DMS53 treated with DMSO at 0.1 percent for 48 hours (cell line): ENCODE measurements at regions not wholly inside any gene's neighbourhood (a gene's known extent, or its start where the extent isn't known, plus 50 kb on each side); places are given as distances from the start of the nearest gene placed in this dataset.
"Not testable (repeated sequence)": the region's sequence is repeated elsewhere in the genome, so short reads cannot be mapped to it uniquely, and the experiment has no call there.

ENCODE experiments used
- DNase-seq: peaks from one replicate; lab custom pipeline; 2025; ENCODE audit not compliant: unreplicated experiment; lab: John Stamatoyannopoulos, UW

DNA sequence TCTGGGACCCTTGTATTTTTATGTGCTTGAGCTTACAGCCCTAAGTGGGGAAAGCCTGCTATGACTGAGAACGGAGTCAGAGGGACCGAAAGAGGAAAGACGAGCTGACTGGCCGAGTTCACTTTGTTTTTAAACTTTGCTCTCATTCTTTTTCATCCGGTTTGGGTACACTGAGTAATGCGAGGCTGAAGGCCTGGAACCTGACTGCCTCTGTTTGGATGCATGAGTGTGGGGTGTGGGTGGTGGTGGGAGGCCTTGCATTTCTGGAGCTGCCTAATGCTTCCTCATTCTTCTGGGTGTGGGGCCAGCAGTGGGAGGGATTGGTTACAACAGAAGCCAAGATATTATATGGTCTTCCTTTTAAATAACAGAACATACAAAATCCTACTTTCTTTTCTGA lies 155.5 kb downstream of the BUB3 start:
- DNase-seq, result no peak

DNA sequence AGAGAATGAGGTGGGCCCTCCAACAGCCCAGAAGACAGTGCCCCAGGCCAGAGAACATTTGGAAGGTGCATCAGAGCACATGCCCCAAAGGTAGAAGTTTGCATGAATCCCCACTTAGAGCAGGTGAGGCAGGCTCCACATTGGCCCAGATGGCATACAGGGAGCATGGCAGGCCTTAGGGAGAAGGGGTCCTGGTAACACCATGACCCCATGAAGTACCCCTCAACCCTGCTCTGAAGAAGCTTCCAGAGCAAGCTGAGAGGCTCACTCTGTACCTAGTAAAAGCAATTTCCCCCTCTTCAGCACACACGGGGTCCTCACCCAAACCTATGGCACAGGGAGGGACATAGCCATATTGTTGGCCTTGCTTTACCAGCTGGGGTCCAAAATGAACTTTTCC lies 162.6 kb downstream of the BUB3 start:
- DNase-seq, result no peak

DNA sequence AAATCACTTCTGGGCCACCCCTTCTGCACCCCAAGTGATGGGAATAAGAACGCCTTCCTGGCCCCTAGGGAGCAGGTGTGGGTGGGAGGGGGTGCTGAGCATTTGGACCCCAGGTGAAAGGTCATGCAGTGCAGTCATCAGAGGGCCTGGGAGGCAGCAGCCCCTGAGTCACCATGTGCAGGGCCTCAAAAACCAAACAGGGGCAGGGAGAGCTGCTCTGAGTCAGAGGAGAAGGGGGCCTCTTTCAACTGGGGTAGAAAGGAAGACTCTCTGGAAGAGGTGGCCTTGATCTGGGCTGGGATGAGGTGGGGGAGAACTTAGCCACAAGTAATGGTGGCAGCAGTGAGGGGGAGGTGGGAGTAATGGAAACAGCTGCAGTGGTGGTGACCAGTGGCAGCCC lies 164.3 kb downstream of the BUB3 start:
- DNase-seq, result no peak

DNA sequence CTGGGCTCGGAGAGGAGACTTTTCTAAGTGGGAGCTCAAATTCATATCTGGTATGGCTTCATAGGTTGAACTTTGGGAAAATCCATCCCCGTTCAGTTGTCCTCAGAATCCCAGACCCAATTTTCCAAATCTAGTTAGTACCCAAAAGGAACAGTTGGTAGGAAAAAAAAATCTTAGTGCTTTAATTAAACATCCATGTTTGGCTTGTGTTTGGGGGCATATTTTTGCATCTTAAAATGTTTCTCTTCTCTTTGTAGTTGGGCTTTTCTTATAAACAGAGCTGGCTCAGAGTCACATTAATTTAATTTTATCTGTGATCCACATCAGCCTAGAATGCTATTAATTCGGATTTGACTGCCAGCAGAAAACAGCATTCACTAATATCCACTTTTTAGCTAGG lies 165.9 kb downstream of the BUB3 start:
- no peak for DNase-seq

DNA sequence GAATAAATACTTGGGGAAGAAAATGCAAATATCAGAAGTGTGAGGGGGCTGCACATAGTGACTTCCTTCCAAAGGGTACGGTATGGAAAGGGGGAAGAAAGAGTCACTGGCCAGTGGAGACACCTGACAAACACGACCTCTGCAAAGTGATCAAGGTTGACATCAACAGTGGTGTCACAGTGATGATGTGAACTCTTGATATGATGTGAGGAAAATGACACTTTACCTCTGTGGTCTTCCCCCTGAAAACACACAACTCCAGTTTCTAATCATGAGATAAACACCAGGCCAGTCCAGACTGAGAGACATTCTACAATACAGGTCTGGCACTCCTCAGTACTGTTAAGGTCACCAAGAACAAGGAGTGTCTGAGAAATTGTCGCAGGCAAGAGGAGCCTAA lies 169.7 kb downstream of the BUB3 start:
- DNase-seq, result no peak

DNA sequence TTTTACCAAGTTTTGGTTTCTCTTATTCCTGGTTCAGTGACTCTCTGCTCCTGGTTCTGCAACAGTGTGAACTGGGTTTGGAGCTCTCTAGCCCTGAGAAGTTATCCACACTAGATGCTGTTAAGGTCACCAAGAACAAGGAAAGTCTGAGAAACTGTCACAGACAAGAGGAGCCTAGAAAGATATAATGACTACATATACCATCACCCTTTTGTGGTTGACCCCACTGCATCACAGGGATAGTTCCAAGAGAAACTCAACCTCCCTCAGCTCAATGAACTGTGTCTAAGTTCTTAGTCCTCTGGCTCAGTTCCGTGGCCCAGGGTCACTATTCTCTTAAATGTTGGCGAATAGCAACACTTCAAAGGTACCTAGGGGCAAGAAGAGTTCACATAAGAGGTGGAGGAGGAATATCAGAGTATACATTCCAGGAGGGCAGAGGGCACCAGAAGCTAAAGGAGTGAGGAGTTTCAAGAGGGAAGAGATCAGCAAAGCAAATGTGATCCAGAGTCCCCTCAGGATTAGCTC lies 171.5 kb downstream of the BUB3 start:
- no peak for DNase-seq

DNA sequence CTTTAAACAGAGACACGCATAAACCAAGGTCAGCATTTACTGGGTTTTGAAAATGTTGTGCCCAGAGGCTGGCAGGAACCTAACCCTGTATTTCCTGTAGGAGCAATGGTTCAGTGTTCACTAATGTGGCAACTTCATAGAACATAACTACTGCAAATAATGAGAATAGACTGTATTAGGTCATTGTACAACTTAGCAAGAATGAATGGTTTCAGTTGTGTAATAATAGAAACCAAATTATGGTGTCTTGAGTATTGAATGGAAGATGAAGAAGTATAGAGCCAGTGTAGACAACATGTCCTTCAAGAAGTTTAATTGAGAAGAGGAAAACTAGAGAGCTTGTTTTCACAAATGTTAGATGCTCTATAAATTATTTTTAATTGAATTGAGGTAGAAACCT lies 172.5 kb downstream of the BUB3 start:
- no peak for DNase-seq

DNA sequence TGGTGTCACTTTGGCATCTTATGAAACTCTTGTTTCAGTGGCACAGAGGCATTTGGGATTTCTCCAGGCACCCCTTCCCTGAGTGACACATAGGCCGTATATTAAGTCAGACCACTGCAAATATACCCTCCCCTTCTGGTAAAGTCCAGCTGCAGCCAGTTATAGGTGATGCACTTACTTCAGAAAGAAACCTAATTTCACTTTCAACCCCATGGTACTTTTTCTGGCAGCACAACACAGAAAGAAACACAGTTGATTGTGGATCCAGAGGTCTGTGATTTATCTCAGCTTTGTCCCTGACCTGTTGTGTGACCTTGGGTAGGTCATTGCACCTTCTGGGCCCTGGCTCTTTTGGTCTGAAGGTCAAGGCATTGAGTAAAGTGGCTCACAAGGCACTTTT lies 173.2 kb downstream of the BUB3 start:
- DNase-seq, result no peak

DNA sequence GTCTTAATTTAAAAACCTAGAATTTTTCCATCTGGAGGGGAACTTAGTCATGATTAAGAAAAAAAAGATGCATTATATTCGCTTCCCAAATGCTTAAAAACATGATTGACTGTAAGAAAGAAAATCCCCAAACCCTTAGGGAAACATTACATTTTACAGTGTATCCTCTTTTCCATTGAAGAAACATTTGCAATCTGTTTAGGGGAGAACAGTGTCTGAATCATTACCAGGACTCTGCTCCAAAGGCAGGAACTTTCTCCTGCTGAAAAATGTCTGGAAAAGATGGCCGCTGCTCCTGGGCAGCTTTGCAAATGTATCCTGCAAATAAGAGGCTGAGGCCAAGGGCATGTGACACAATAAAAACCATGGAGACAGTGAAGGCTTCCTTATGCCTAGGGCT lies 173.7 kb downstream of the BUB3 start:
- no peak for DNase-seq

DNA sequence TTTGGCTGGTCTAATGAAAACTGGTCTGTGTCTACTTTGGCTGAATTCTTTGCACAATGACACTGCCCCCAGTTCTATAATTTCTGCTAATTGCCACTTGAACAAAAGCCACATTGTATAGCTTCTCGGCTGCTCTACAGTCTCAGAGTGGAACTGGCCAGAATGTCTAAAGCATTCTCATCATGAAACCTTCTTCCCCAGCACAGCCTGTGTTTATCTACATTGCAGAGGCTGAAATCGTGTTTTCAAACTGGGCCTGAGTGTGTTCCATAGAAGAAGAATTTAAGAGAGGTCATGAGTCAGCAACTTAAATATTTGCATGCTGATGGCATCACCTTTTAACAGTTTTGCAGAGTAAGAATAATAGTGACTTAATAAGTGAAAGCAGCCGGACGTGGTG lies 177.2 kb downstream of the BUB3 start:
- no peak for DNase-seq

DNA sequence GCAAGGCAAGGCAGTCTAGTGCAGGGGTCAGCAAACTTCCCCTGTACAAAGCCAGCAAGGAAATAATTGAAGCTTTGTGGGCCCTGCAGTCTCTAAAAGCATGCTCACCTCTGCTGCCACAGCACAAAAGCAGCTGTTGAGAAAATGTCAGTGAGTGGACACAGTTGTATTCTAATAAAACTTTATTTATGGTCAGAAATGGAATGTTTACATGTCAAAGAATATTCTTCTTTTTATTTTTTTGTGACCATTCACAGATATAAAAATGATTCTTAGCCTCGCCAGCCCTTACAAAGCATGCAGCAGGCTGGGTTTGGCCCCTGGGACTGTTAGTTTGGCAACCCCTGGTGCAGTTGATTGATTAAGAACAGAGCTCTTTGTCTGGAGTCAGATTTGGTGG lies 192.4 kb downstream of the BUB3 start:
- no peak for DNase-seq

DNA sequence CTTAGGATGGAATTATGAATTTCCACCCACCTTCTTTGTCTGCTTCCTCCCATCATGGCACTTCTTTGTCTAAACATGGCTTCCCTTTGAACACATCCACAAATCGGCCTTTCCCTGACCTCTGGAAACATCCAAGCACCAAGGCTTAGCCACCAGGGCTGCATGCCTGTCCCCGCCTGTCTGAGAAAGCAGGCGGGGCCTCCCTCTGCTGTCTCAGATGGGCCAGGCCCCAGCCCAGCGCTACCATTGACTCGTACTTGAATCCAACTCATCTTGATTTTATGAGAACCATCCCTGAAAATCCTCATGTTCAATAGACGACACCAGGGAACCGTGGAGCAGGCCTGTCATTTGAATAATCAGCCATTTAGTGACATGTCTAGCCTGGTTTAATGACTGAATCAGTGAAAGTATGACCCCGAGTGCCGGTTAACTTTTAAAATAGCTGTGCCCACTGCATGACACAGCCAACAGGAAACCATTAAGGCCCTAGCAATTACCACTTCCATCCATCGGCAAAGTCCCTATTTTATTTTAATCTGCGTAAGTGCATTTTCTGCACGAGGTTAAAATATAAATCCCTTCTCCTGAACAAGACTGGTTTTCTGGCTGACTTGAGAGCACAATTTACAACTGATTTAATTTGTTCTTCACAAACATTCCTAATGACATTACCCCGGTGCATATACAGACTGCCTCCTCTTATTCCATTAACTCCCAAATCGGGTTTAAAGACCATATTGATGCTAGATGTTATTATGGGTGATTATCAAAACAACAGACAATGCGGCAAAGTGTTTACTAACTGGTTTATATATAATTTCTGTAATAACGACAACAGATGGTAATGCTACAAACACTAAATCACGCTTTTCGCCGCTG lies 194.7 kb downstream of the BUB3 start:
- DNase-seq, result no peak

DNA sequence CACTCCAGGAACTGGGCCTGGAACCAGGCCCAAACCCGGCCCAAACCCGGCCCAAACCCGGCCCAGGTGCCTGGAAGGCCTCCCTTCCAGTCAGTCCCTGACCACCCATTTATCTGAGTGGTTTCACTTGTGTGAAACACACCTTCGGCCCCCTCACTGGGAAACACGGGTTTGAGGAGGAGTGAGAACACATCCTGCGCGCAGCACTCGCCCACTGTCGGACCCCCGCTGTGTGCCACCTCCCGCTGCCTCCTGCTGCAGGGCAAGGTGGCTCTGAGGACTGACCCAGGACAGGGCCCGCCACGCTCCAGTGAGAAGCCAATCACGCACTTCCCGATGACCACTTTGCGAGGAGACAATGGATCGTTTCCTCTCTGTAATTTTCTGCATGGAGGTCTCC lies 197.5 kb downstream of the BUB3 start:
- no peak for DNase-seq

DNA sequence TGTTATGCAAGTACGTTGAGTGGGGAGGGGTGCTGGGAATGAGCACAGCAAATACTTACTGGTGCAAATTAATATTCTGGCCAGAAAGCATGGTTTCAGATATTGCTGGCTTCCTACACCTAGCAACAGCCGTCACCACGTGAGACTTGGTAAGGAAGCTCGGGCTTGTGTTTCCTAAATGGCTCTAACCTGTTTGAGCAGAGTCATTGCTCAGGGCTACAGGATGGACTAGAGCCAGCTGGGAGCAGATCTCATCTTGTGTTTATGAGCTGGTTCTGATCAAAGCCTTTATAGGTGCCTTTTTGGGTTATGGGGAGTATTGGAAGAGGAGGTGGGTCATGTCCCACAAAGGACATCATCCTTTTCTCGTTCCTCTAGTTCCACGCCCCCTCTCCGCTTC lies 200.3 kb downstream of the BUB3 start:
- DNase-seq, result no peak

DNA sequence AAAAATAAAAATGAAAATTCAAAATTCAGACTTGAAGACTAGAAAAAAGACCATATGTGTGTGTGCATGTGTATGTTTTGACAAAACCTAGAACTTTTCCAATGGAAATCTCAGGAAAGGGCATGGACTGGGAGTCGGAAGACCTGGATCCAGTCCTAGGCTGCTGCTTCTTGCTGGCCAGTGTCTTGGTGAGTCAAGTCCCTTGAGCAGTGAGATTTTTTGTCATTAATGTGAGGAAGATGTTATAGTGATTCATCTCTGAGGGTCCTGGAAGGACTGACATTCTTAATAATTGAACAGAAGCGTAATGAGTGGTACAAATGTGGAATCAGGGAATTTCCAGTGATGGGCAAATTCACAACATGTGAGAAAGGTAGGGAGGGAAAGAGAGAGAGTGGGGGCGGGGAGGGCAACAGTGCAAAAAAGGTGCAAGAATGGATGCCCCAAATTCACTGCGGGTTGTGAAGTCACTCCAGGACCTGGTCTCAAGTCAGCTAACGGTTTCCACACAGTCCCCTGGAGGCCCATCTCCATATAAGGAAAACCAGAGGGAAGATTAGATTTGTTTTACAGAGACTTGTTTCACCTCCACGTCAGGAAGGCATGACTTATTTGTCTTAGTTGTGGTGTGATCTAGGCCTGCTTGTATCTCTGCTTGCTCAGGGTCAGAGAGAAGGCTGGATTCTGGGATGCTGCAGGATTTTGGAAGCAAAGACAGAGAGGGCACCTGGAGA lies 201.7 kb downstream of the BUB3 start:
- DNase-seq, result no peak

DNA sequence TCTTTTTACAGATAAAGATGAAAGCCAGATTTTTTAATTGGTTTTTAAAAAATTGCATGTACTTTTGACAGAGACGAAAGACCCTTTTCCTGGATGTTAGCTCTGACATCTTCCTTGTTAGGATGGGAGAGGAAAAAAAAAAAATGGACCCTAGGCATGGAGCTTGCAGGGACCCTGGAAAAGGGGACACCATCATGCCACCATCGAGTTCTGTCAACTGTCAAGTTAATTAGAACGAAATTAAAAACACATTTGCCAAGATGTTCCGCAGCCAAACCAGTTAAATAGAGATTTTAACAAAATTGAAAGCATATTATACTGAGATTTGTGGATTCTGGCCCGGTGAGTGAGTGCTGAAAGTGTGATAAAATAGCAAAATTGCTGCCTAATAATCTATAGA lies 202.6 kb downstream of the BUB3 start:
- DNase-seq, result no peak

DNA sequence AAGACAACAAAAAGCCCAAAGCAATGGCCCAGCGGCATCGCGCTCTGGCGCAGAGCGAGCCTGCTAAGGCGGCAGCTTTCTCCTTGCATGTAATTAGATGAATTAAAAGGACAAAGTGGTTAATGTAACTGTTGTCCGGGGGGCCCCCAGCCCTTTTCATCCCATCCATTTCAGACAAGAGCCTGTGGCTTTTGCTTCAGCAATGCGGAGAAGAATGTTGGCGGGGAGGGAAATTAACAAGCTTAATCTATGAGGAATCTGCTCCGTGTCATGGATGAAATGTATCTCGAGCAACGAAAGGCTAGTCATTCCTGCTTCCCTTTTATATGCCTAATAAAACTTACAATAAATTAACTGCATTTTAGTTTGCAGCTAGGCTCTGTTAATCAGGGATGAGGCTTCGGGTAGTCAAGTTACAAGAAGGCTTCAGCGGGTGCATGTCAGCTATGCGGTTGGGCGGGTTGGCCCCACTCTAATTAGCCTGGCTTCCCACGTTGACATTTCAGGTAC lies 203.3 kb downstream of the BUB3 start:
- no peak for DNase-seq

DNA sequence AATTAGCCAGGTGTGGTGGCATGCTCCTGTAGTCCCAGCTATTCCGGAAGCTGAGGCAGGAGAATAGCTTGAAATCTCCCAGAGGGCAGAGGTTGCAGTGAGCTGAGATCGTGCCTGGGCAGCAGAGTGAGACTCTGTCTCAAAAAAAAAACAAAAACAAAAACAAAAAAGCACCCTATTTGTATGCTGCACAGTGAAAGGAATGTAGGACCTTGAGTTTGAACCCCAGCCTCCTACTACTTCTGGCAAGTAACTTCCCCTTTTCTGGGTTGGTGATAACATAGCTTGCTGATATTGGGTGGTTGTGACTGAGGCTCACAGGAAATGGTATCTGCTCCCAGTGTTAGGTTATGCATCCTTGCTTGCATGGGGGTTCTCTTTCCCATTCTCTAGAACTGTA lies 205.3 kb downstream of the BUB3 start:
- no peak for DNase-seq

DNA sequence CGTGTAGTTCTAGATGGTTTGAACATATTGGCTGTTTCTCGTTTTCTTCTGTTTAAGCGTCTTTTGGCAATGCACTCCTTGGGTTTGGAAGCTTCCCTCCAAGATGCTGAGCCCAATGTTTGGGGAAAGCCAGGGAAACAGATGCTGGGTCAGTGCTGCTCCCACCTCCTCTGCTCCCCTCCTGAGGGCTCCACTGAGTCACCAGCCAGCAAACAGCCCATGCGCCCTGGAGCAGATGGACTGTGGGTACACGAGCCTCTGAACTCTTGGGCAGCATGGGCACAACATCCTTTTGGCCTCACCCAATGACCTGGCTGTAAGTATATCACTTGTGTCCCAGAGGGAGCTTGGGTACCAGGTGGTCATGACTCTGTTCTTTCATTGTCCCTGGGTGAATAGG lies 207.6 kb downstream of the BUB3 start:
- no peak for DNase-seq

DNA sequence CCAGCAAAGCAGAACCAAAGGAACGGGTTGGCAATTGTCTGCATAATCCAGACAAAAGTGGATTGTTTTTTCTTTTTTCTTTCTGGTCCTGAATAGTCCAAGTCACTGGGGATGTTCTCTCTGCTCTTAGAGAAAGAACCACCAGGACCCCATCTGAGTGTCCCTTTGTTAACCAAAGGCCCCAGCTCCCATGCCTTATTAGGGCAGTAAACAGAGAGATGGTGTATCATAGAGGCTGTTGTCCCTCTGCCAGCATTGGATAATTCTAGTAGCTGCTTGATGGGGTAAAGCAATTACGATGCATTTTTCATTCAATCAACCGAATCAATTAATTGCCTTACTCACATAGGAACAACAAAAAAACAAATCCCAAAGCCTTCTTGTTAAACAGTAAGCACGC lies 213.0 kb downstream of the BUB3 start:
- DNase-seq, result no peak

DNA sequence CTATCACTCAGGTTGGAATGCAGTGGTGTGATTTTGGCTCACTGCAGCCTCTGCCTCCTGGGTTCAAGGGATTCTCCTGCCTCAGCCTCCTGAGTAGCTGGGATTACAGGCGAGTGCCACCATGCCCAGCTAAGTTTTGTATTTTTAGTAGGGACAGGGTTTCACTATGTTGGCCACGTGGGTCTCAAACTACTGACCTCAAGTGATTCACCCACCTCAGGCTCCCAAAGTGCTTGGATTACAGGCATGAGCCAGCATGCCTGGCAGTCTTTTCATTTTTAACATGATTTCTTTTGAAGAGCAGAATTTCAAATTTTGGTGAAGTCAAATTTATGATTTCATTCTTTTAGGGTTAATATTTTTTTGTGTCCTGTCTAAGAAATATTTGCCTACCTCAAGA lies 217.4 kb downstream of the BUB3 start:
- DNase-seq, result not testable (repeated sequence)

DNA sequence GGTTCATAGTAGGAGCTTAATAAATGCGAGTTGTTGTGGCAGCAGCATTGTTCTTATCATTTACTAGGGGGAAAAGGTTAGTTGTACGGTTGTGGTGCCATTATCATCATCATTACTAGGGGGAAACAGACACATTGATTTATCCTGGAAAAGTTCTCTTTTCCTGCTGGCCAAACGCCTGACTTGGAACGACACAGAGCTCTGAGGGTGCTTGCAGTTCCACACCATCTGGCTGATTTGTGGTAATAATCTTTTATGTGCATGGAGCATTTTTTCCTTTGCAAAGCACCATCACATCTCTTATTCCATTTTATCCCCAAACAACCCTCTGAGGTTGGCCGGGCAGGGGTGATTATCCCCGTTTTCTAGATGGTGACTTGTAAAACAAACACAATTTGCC lies 219.4 kb downstream of the BUB3 start:
- DNase-seq, result no peak
